ENCODE measurements at regions not wholly inside any gene's neighbourhood (a gene's known extent, or its start where the extent isn't known, plus 50 kb on each side); places are given as distances from the start of the nearest gene placed in this dataset.

DNA sequence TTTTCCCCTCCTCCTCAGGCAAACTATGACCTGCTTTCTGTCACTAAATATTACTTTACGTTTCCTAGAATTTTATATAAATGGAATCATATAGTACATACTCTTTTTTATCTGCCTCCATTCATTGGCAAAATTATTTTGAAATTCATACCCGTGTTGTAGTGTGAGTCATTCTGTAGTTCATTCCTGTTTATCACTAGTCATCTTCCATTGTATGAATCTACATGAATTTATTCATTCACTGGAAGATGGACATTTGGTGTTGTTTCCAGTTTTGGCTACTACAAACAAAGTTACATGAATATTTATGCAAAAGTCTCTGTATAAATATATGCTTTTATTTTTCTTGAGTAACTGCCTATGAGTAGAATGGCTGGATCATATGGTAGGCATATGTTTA lies 60.7 kb upstream of the OPCML start:
- TF ChIP-seq, protein P1, sequence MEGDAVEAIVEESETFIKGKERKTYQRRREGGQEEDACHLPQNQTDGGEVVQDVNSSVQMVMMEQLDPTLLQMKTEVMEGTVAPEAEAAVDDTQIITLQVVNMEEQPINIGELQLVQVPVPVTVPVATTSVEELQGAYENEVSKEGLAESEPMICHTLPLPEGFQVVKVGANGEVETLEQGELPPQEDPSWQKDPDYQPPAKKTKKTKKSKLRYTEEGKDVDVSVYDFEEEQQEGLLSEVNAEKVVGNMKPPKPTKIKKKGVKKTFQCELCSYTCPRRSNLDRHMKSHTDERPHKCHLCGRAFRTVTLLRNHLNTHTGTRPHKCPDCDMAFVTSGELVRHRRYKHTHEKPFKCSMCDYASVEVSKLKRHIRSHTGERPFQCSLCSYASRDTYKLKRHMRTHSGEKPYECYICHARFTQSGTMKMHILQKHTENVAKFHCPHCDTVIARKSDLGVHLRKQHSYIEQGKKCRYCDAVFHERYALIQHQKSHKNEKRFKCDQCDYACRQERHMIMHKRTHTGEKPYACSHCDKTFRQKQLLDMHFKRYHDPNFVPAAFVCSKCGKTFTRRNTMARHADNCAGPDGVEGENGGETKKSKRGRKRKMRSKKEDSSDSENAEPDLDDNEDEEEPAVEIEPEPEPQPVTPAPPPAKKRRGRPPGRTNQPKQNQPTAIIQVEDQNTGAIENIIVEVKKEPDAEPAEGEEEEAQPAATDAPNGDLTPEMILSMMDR (conservative IDR thresholded peaks at IDR 0.05; ENCODE audit: low read length): no peak
- no peak for TF ChIP-seq EZH2phosphoT487 (IDR thresholded peaks at IDR 0.05; ENCODE audit: borderline replicate concordance, low read depth, low read length)
- no peaks in the 10 kb centered on the region for H3K9me3 ChIP-seq (ENCODE audit: low read length)
- H3K36me3 ChIP-seq (ENCODE audit: insufficient read depth, low read length): no peaks in the 10 kb centered on the region
- no peak overlapping the region for H3K4me3 ChIP-seq (ENCODE audit: low read depth, low read length, poor library complexity, severe bottlenecking)
- H3K9me2 ChIP-seq (ENCODE audit: insufficient read depth, low read length): no peaks in the 10 kb centered on the region
- CTCF ChIA-PET (ENCODE audit: unreplicated experiment): no interaction called here
- H3K4me2 ChIP-seq (ENCODE audit: low read length): no peak overlapping the region
- POLR2A ChIA-PET: no interaction called here
- intact Hi-C loops (cut with micrococcal nuclease; ENCODE audit: unreplicated experiment): no loop called here
- no peak for DNase-seq (ENCODE audit: low spot score)
- H2AFZ ChIP-seq (ENCODE audit: low read length): no peak overlapping the region
- no TSS peak for BruUV-seq (replicated peaks)
- H3K27ac ChIP-seq (ENCODE audit: low read depth, low read length, poor library complexity, severe bottlenecking): no peak overlapping the region
- H3K79me2 ChIP-seq (ENCODE audit: insufficient read depth, low read depth, low read length): no peaks in the 10 kb centered on the region
- H4K20me1 ChIP-seq (ENCODE audit: insufficient read depth, low read length): no peaks in the 10 kb centered on the region
- H3K4me1 ChIP-seq (ENCODE audit: insufficient read depth, low read length, poor library complexity, severe bottlenecking): no peaks in the 10 kb centered on the region

GRCh38 chr11:133586903-133587517 lies 54.7 kb upstream of the OPCML start:
- H3K4me3 ChIP-seq (ENCODE audit: low read depth, low read length, poor library complexity, severe bottlenecking): no peak overlapping the region
- no peaks in the 10 kb centered on the region for H3K36me3 ChIP-seq (ENCODE audit: insufficient read depth, low read length)
- no peak overlapping the region for H3K27ac ChIP-seq (ENCODE audit: low read depth, low read length, poor library complexity, severe bottlenecking)
- H3K9me2 ChIP-seq (ENCODE audit: insufficient read depth, low read length): no peaks in the 10 kb centered on the region
- H3K79me2 ChIP-seq (ENCODE audit: insufficient read depth, low read depth, low read length): no peaks in the 10 kb centered on the region
- DNase-seq (ENCODE audit: low spot score): no peak
- H3K9me3 ChIP-seq (ENCODE audit: low read length): no peaks in the 10 kb centered on the region
- no TSS peak for BruUV-seq (replicated peaks)
- no peak overlapping the region for H2AFZ ChIP-seq (ENCODE audit: low read length)
- intact Hi-C loops (cut with micrococcal nuclease; ENCODE audit: unreplicated experiment): no loop called here
- H3K4me2 ChIP-seq (ENCODE audit: low read length): no peak overlapping the region
- H4K20me1 ChIP-seq (ENCODE audit: insufficient read depth, low read length): no peaks in the 10 kb centered on the region
- no peak for TF ChIP-seq EZH2phosphoT487 (IDR thresholded peaks at IDR 0.05; ENCODE audit: borderline replicate concordance, low read depth, low read length)
- TF ChIP-seq, protein P1 (conservative IDR thresholded peaks at IDR 0.05; ENCODE audit: low read length): no peak
- CTCF ChIA-PET (ENCODE audit: unreplicated experiment): no interaction called here
- no peaks in the 10 kb centered on the region for H3K4me1 ChIP-seq (ENCODE audit: insufficient read depth, low read length, poor library complexity, severe bottlenecking)
- POLR2A ChIA-PET: no interaction called here

GRCh38 chr11:133582750-133583149 lies 50.4 kb upstream of the OPCML start:
- H2AFZ ChIP-seq (ENCODE audit: low read length): no peak overlapping the region
- no peaks in the 10 kb centered on the region for H3K9me3 ChIP-seq (ENCODE audit: low read length)
- H3K4me1 ChIP-seq (ENCODE audit: insufficient read depth, low read length, poor library complexity, severe bottlenecking): no peaks in the 10 kb centered on the region
- no peaks in the 10 kb centered on the region for H3K36me3 ChIP-seq (ENCODE audit: insufficient read depth, low read length)
- no peaks in the 10 kb centered on the region for H3K79me2 ChIP-seq (ENCODE audit: insufficient read depth, low read depth, low read length)
- no peaks in the 10 kb centered on the region for H4K20me1 ChIP-seq (ENCODE audit: insufficient read depth, low read length)
- BruUV-seq (replicated peaks): no TSS peak
- H3K27ac ChIP-seq (ENCODE audit: low read depth, low read length, poor library complexity, severe bottlenecking): no peak overlapping the region
- no peaks in the 10 kb centered on the region for H3K9me2 ChIP-seq (ENCODE audit: insufficient read depth, low read length)
- ChIA-PET POLR2A (no interaction called here), CTCF (ENCODE audit: unreplicated experiment) (no interaction called here)
- no peak for DNase-seq (ENCODE audit: low spot score)
- H3K4me2 ChIP-seq (ENCODE audit: low read length): no peak overlapping the region
- intact Hi-C loops (cut with micrococcal nuclease; ENCODE audit: unreplicated experiment): no loop called here
- no peak overlapping the region for H3K4me3 ChIP-seq (ENCODE audit: low read depth, low read length, poor library complexity, severe bottlenecking)
- TF ChIP-seq, protein P1 (conservative IDR thresholded peaks at IDR 0.05; ENCODE audit: low read length): no peak
- no peak for TF ChIP-seq EZH2phosphoT487 (IDR thresholded peaks at IDR 0.05; ENCODE audit: borderline replicate concordance, low read depth, low read length)

Measured in OCI-LY7 (cell line).